ENCODE measurements at regions not wholly inside any gene's neighbourhood (a gene's known extent, or its start where the extent isn't known, plus 50 kb on each side); places are given as distances from the start of the nearest gene placed in this dataset.

- H3K27ac Mint-ChIP-seq (ENCODE audit: unreplicated experiment): no peak overlapping the region
- H3K27me3 Mint-ChIP-seq (ENCODE audit: unreplicated experiment): peaks cover 9% of the 10 kb centered on the region
- no peak overlapping the region for H3K4me3 Mint-ChIP-seq (ENCODE audit: low read depth, unreplicated experiment)
- CTCF ChIA-PET: no interaction called here
- BruUV-seq (replicated peaks): no TSS peak
- H3K36me3 Mint-ChIP-seq (ENCODE audit: insufficient read depth, unreplicated experiment): no peaks in the 10 kb centered on the region
- H3K4me1 Mint-ChIP-seq (ENCODE audit: low read depth, unreplicated experiment): no peaks in the 10 kb centered on the region
- TF ChIP-seq, protein P1, sequence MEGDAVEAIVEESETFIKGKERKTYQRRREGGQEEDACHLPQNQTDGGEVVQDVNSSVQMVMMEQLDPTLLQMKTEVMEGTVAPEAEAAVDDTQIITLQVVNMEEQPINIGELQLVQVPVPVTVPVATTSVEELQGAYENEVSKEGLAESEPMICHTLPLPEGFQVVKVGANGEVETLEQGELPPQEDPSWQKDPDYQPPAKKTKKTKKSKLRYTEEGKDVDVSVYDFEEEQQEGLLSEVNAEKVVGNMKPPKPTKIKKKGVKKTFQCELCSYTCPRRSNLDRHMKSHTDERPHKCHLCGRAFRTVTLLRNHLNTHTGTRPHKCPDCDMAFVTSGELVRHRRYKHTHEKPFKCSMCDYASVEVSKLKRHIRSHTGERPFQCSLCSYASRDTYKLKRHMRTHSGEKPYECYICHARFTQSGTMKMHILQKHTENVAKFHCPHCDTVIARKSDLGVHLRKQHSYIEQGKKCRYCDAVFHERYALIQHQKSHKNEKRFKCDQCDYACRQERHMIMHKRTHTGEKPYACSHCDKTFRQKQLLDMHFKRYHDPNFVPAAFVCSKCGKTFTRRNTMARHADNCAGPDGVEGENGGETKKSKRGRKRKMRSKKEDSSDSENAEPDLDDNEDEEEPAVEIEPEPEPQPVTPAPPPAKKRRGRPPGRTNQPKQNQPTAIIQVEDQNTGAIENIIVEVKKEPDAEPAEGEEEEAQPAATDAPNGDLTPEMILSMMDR (IDR thresholded peaks at IDR 0.05; ENCODE audit: unreplicated experiment): no peak
- no peak for DNase-seq
- peaks cover 5% of the 10 kb centered on the region for H3K9me3 Mint-ChIP-seq (ENCODE audit: low read depth, unreplicated experiment)
- intact Hi-C loops (cut with micrococcal nuclease; ENCODE audit: unreplicated experiment): no loop called here
Observed at GRCh38 chr19:28514166-28514565, 698.8 kb downstream of the UQCRFS1 start.

DNA sequence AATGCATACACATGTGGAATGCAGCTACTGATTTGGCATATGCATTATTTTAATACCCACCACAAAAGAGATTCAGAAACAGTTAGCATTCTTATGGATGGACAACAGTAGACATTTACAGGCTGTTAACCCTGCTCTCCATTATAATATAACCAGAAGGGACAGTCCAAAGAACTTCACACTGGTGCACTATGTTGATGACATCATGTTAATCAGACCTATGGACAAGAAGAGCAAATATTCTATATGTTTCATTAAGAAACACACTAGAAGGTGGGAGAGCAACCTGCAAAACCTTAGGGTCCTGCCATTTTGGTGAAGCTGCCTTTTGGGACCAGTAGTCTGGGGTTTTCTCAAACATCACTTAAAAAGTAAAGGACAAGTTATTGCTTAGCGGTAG lies 701.3 kb downstream of the UQCRFS1 start:
- no peak for DNase-seq

GRCh38 chr19:28509079-28509895 lies 703.7 kb downstream of the UQCRFS1 start:
- Mint-ChIP-seq H3K27me3 (ENCODE audit: unreplicated experiment) (peaks cover 14% of the 10 kb centered on the region), H3K27ac (ENCODE audit: unreplicated experiment) (no peak overlapping the region), H3K36me3 (ENCODE audit: insufficient read depth, unreplicated experiment) (no peaks in the 10 kb centered on the region), H3K4me1 (ENCODE audit: low read depth, unreplicated experiment) (no peaks in the 10 kb centered on the region), H3K4me3 (ENCODE audit: low read depth, unreplicated experiment) (no peak overlapping the region), H3K9me3 (ENCODE audit: low read depth, unreplicated experiment) (peaks cover 3% of the 10 kb centered on the region)
- intact Hi-C loops (cut with micrococcal nuclease; ENCODE audit: unreplicated experiment): no loop called here
- DNase-seq: no peak
- TF ChIP-seq, protein P1 (IDR thresholded peaks at IDR 0.05; ENCODE audit: unreplicated experiment): no peak
- CTCF ChIA-PET: no interaction called here
- BruUV-seq (replicated peaks): no TSS peak

More for the DNA sequence above, 701.3 kb downstream of the UQCRFS1 start:
- H3K4me1 Mint-ChIP-seq (ENCODE audit: low read depth, unreplicated experiment): no peaks in the 10 kb centered on the region
- intact Hi-C loops (cut with micrococcal nuclease; ENCODE audit: unreplicated experiment): no loop called here
- TF ChIP-seq, protein P1 (IDR thresholded peaks at IDR 0.05; ENCODE audit: unreplicated experiment): no peak
- CTCF ChIA-PET: no interaction called here
- H3K27ac Mint-ChIP-seq (ENCODE audit: unreplicated experiment): no peak overlapping the region
- H3K36me3 Mint-ChIP-seq (ENCODE audit: insufficient read depth, unreplicated experiment): no peaks in the 10 kb centered on the region
- H3K27me3 Mint-ChIP-seq (ENCODE audit: unreplicated experiment): peaks cover 9% of the 10 kb centered on the region
- peaks cover 3% of the 10 kb centered on the region for H3K9me3 Mint-ChIP-seq (ENCODE audit: low read depth, unreplicated experiment)
- no peak overlapping the region for H3K4me3 Mint-ChIP-seq (ENCODE audit: low read depth, unreplicated experiment)
- no TSS peak for BruUV-seq (replicated peaks)

GRCh38 chr19:28508666-28509065 lies 704.3 kb downstream of the UQCRFS1 start:
- no peaks in the 10 kb centered on the region for H3K4me1 Mint-ChIP-seq (ENCODE audit: low read depth, unreplicated experiment)
- H3K27ac Mint-ChIP-seq (ENCODE audit: unreplicated experiment): no peak overlapping the region
- H3K4me3 Mint-ChIP-seq (ENCODE audit: low read depth, unreplicated experiment): no peak overlapping the region
- H3K9me3 Mint-ChIP-seq (ENCODE audit: low read depth, unreplicated experiment): peaks cover 3% of the 10 kb centered on the region
- peaks cover 16% of the 10 kb centered on the region for H3K27me3 Mint-ChIP-seq (ENCODE audit: unreplicated experiment)
- BruUV-seq (replicated peaks): no TSS peak
- CTCF ChIA-PET: no interaction called here
- TF ChIP-seq, protein P1 (IDR thresholded peaks at IDR 0.05; ENCODE audit: unreplicated experiment): no peak
- no peak for DNase-seq
- intact Hi-C loops (cut with micrococcal nuclease; ENCODE audit: unreplicated experiment): no loop called here
- H3K36me3 Mint-ChIP-seq (ENCODE audit: insufficient read depth, unreplicated experiment): no peaks in the 10 kb centered on the region

All from Calu3 (cell line).